H1 (cell line): ENCODE measurements at regions not wholly inside any gene's neighbourhood (a gene's known extent, or its start where the extent isn't known, plus 50 kb on each side); places are given as distances from the start of the nearest gene placed in this dataset.

ENCODE experiments used
- CTCF ChIA-PET: fragments of 300-600 bp; sonication (Branson Sonifier 250); formaldehyde crosslinking; loops from one replicate; lab custom pipeline; 2021; ENCODE audit not compliant: partially characterized antibody; lab: Charles Lee
- POLR2A ChIA-PET: fragments of 300-600 bp; sonication (Branson Sonifier 250); formaldehyde crosslinking; loops from one replicate; lab custom pipeline; 2021; ENCODE audit warnings: inconsistent platforms; ENCODE audit not compliant: partially characterized antibody; lab: Charles Lee
- DNase-seq, 2 experiments: peaks; one replicate each; pipeline versions ENCODE4 v3.0.0 to v3.0.0-alpha.2; 2010 to 2022; ENCODE audit warnings: low spot score in 2 of 2, low read depth in 1 of 2, mixed read lengths in 1 of 2
- FAIRE-seq: peaks from 2 replicates; lab custom pipeline; 2011; peaks lifted over from hg19 to GRCh38; lab: Jason Lieb, UNC
- H2AFZ ChIP-seq: 2 replicates; pipeline ENCODE4 v1.8.1; 2012; ENCODE audit warnings: low read length, inconsistent platforms
- H2AK5ac ChIP-seq: 2 replicates; pipeline ENCODE4 v1.6.1; 2013; ENCODE audit warnings: low read depth, low read length
- H2BK120ac ChIP-seq: replicated peaks from 2 replicates; pipeline ENCODE3; 2013; ENCODE audit warnings: low read depth, low read length, inconsistent platforms
- H2BK12ac ChIP-seq: 2 replicates; pipeline ENCODE4 v1.6.1; 2013; ENCODE audit warnings: low read depth, low read length
- H2BK15ac ChIP-seq: 2 replicates; pipeline ENCODE4 v1.6.1; 2013; ENCODE audit warnings: low read length
- H2BK20ac ChIP-seq: 2 replicates; pipeline ENCODE4 v1.6.1; 2013; ENCODE audit warnings: low read length
- H2BK5ac ChIP-seq: 2 replicates; pipeline ENCODE4 v1.6.1; 2013; ENCODE audit warnings: low read depth, low read length
- H3K14ac ChIP-seq: 2 replicates; pipeline ENCODE4 v1.6.1; 2013; ENCODE audit warnings: inconsistent platforms; ENCODE audit not compliant: insufficient read length
- H3K18ac ChIP-seq: 2 replicates; pipeline ENCODE4 v1.6.1; 2013; ENCODE audit warnings: low read length; ENCODE audit errors: extremely low read depth
- H3K23ac ChIP-seq: 2 replicates; pipeline ENCODE4 v1.6.1; 2013; ENCODE audit warnings: inconsistent platforms; ENCODE audit not compliant: insufficient read length
- H3K23me2 ChIP-seq: 2 replicates; pipeline ENCODE4 v1.6.1; 2013; ENCODE audit warnings: low read depth, low read length
- H3K27ac ChIP-seq: 2 replicates; pipeline ENCODE4 v1.6.1; 2011; ENCODE audit warnings: low read depth, low read length, inconsistent platforms
- H3K27me3 ChIP-seq, 4 experiments: replicated peaks in 1 of 4; 1 replicate in 1 of 4; 2 replicates in 3 of 4; pipeline versions ENCODE4 v1.6.1 to v1.8.1; 2011 to 2013; ENCODE audit warnings: low read length in 3 of 4, mild to moderate bottlenecking in 3 of 4, inconsistent platforms in 2 of 4, mixed read lengths in 2 of 4, moderate library complexity in 1 of 4; ENCODE audit not compliant: control insufficient read depth in 3 of 4, insufficient read depth in 3 of 4; ENCODE audit errors: extremely low read depth in 1 of 4
- H3K36me3 ChIP-seq, 4 experiments: 2 replicates each; pipeline versions ENCODE4 v1.6.1 to v1.8.1; 2011 to 2013; ENCODE audit warnings: mild to moderate bottlenecking in 4 of 4, low read length in 3 of 4, moderate library complexity in 2 of 4, control low read depth in 1 of 4, inconsistent platforms in 1 of 4; ENCODE audit not compliant: insufficient read depth in 4 of 4, control insufficient read depth in 2 of 4
- H3K4ac ChIP-seq: replicated peaks from 2 replicates; pipeline ENCODE3; 2013; ENCODE audit warnings: low read length, low read depth, mixed read lengths, inconsistent platforms; ENCODE audit not compliant: insufficient read length
- H3K4me1 ChIP-seq, 4 experiments: replicated peaks in 1 of 4; 1 replicate in 1 of 4; 2 replicates in 3 of 4; pipeline versions ENCODE4 v1.6.1 to v1.8.1; 2011 to 2013; ENCODE audit warnings: low read length in 3 of 4, inconsistent platforms in 2 of 4, mixed read lengths in 1 of 4; ENCODE audit not compliant: insufficient read depth in 4 of 4, control insufficient read depth in 3 of 4
- H3K4me2 ChIP-seq, 2 experiments: 2 replicates each; pipeline versions ENCODE4 v1.6.1 to v1.8.1; 2011 to 2013; ENCODE audit warnings: low read depth in 2 of 2, low read length in 2 of 2, control low read depth in 1 of 2, inconsistent platforms in 1 of 2, mild to moderate bottlenecking in 1 of 2; ENCODE audit not compliant: insufficient read depth in 1 of 2
- H3K4me3 ChIP-seq, 4 experiments: fragments of 200-600, 300-600 bp in 1 of 4; sonication (generic), shearing (Covaris generic), sonication (Bioruptor Twin) in 1 of 4; 2 replicates each; pipeline versions ENCODE4 v1.5.1 to v1.8.1; 2011 to 2016; ENCODE audit warnings: low read length in 4 of 4, low read depth in 3 of 4, control low read depth in 2 of 4, inconsistent platforms in 2 of 4, mild to moderate bottlenecking in 2 of 4, mixed read lengths in 1 of 4, moderate library complexity in 1 of 4; ENCODE audit not compliant: insufficient read depth in 2 of 4; ENCODE audit errors: extremely low read depth in 1 of 4
- H3K56ac ChIP-seq: replicated peaks from 2 replicates; pipeline ENCODE3; 2013; ENCODE audit warnings: low read depth, mild to moderate bottlenecking, mixed read lengths, low read length, inconsistent platforms; ENCODE audit not compliant: insufficient read length
- H3K79me1 ChIP-seq: 2 replicates; pipeline ENCODE4 v1.6.1; 2013; ENCODE audit warnings: low read depth, low read length, control low read depth
- H3K79me2 ChIP-seq, 2 experiments: 2 replicates each; pipeline versions ENCODE4 v1.6.1 to v1.8.1; 2012 to 2013; ENCODE audit warnings: low read length in 2 of 2, mild to moderate bottlenecking in 2 of 2, inconsistent platforms in 1 of 2; ENCODE audit not compliant: insufficient read depth in 2 of 2, control insufficient read depth in 1 of 2
- H3K9ac ChIP-seq, 4 experiments: replicated peaks in 1 of 4; 1 replicate in 1 of 4; 2 replicates in 3 of 4; pipeline versions ENCODE4 v1.6.1 to v1.8.1; 2011 to 2013; ENCODE audit warnings: low read depth in 3 of 4, low read length in 3 of 4, control low read depth in 2 of 4, mild to moderate bottlenecking in 2 of 4, moderate library complexity in 2 of 4, inconsistent platforms in 1 of 4; ENCODE audit errors: extremely low read depth in 1 of 4
- H3K9me3 ChIP-seq, 2 experiments: 2 replicates each; pipeline versions ENCODE4 v1.6.1 to v1.8.1; 2012 to 2013; ENCODE audit warnings: mild to moderate bottlenecking in 2 of 2, moderate library complexity in 2 of 2, control low read depth in 1 of 2, inconsistent platforms in 1 of 2, low read depth in 1 of 2, low read length in 1 of 2, mixed read lengths in 1 of 2; ENCODE audit not compliant: insufficient read depth in 2 of 2
- H4K20me1 ChIP-seq, 2 experiments: replicated peaks in 1 of 2; 2 replicates each; pipeline versions ENCODE3 to v1.8.1; 2011 to 2013; ENCODE audit warnings: inconsistent platforms in 2 of 2, low read length in 2 of 2, mild to moderate bottlenecking in 1 of 2; ENCODE audit not compliant: insufficient read depth in 2 of 2, control insufficient read depth in 1 of 2
- H4K5ac ChIP-seq: 2 replicates; pipeline ENCODE4 v1.6.1; 2013; ENCODE audit warnings: low read length, low read depth, mixed read lengths, inconsistent platforms; ENCODE audit not compliant: insufficient read length
- H4K8ac ChIP-seq: 2 replicates; pipeline ENCODE4 v1.8.0; 2013; ENCODE audit warnings: mild to moderate bottlenecking, moderate library complexity, low read length, inconsistent platforms; ENCODE audit not compliant: insufficient read depth; ENCODE audit errors: extremely low read depth
- H4K91ac ChIP-seq: replicated peaks from 2 replicates; pipeline ENCODE3; 2013; ENCODE audit warnings: low read length, mixed read lengths, inconsistent platforms; ENCODE audit not compliant: insufficient read length
- CHD2 ChIP-seq: IDR thresholded peaks from 2 replicates; pipeline ENCODE4 v1.6.1; 2012; ENCODE audit warnings: low read length, improper control_type of control experiment
- POLR2AphosphoS5 ChIP-seq: IDR thresholded peaks from 2 replicates; pipeline ENCODE4 v1.6.1; 2011; ENCODE audit warnings: low read depth, low read length
- POU5F1 ChIP-seq: IDR thresholded peaks from 2 replicates; pipeline ENCODE4 v1.6.1; 2011; ENCODE audit warnings: low read depth, mild to moderate bottlenecking, low read length, moderate library complexity
- RNF2 ChIP-seq: fragments of 200-900, 300-1000 bp; sonication (generic); IDR thresholded peaks from 2 replicates; pipeline ENCODE4 v1.7.1; 2016; ENCODE audit warnings: borderline replicate concordance, low read depth, mild to moderate bottlenecking, antibody characterized with exemption, low read length; ENCODE audit not compliant: poor library complexity, severe bottlenecking; ENCODE audit errors: missing control alignments
- SP4 ChIP-seq: IDR thresholded peaks from 2 replicates; pipeline ENCODE4 v1.6.1; 2012; ENCODE audit warnings: low read length, inconsistent platforms
- WGBS, 2 experiments: shearing (Covaris generic) in 1 of 2; methylation state at CpG; one replicate each; pipeline versions ENCODE4 v1.1.6 to v1.1.7; 2013 to 2015; ENCODE audit warnings: low lambda C conversion rate in 2 of 2, mixed read lengths in 2 of 2, inconsistent platforms in 1 of 2, low coverage in 1 of 2, missing lambda C conversion rate in 1 of 2; ENCODE audit not compliant: insufficient replicate concordance in 2 of 2, insufficient coverage in 1 of 2, insufficient read length in 1 of 2; ENCODE audit errors: extremely low coverage in 1 of 2, missing lambda C conversion rate in 1 of 2; 5-methylcytosine and 5-hydroxymethylcytosine counted together

DNA sequence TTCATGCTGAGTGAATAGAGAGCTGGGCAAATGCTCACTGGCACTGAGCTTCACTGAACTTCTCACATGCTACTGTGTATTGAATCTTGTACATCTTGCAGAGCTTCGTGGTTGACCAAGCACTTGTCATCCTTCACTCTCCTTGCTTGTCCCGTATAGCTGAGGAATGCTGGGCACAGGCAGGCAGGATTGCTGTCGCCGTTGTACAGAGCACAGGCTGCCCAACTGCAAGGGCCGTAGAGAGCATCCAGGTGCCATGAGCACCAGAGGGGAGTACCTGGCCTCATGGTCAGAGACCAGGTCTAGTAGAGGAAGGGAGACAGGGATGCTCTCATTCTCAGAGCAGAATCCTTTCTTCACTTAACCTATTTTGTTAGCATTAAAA is 99.8 kb upstream of the RET start:
- Histone ChIP-seq H2BK15ac (no peak overlapping the region), H4K8ac (no peak overlapping the region), H2AK5ac (no peak overlapping the region), H3K23me2 (0 out of 2 replicates have a peak, but pooled peaks cover 1% of the 10 kb centered on the region), H3K18ac (no peak overlapping the region), H2BK5ac (no peak overlapping the region), H3K36me3 (no peaks in the 10 kb centered on the region), H3K27ac (no peak overlapping the region), H3K4me3 (no peak overlapping the region), H3K4me2 (no peak overlapping the region), H4K20me1 (peaks cover 0 to 1% of the 10 kb centered on the region in 2 experiments), H2AFZ (no peak overlapping the region), H3K27me3 (no peaks in the 10 kb centered on the region; a peak in 1 of 7 replicates), H2BK12ac (no peak overlapping the region), H4K5ac (no peak overlapping the region), H2BK120ac (no peak overlapping the region), H3K14ac (no peak overlapping the region), H3K79me2 (no peaks in the 10 kb centered on the region), H3K4ac (no peak overlapping the region), H3K4me1 (peaks cover 0 to 4% (median 0%) of the 10 kb centered on the region in 4 experiments; a peak in 1 of 7 replicates), H3K9me3 (no peaks in the 10 kb centered on the region), H4K91ac (no peak overlapping the region), H2BK20ac (no peak overlapping the region), H3K9ac (no peak overlapping the region), H3K79me1 (no peaks in the 10 kb centered on the region), H3K56ac (no peak overlapping the region), H3K23ac (no peak overlapping the region)
- WGBS, 2 experiments = 87% methylated on average over 5 of the region's 5 CpGs; no CpG with 5 or more reads in 1 of the 2 experiments
- no peak for DNase-seq
- POLR2A ChIA-PET = interaction anchor here (0.7 kb wide), 1 partner anchor 160 kb away, joined by 3 read pairs; no protein-coding TSS in a partner anchor
- CTCF ChIA-PET = interaction anchor here (0.5 to 1.5 kb wide), 6 partner anchors 10 to 227 kb away, joined by 3 to 7 read pairs (median 4); no protein-coding TSS in a partner anchor
- FAIRE-seq = no peak
- no peak for TF ChIP-seq POLR2AphosphoS5
- no peak for TF ChIP-seq SP4
- TF ChIP-seq CHD2 = no peak
- no peak for TF ChIP-seq POU5F1
- no peak for TF ChIP-seq RNF2
